GM18520 (cell line): ENCODE measurements at regions not wholly inside any gene's neighbourhood (a gene's known extent, or its start where the extent isn't known, plus 50 kb on each side); places are given as distances from the start of the nearest gene placed in this dataset.
"Not testable (repeated sequence)": the region's sequence is repeated elsewhere in the genome, so short reads cannot be mapped to it uniquely, and the experiment has no call there.

Experiments
- ATAC-seq: cut with Tn5 transposase; IDR thresholded peaks from one replicate; pipeline ENCODE4 v1.9.1; 2021; ENCODE audit not compliant: unreplicated experiment

- ATAC-seq: no peak
Measured at GRCh38 chr5:103706939-103707682, 144.5 kb upstream of the NUDT12 start.

- ATAC-seq: no peak
Measured at GRCh38 chr5:103703617-103704016, 141.0 kb upstream of the NUDT12 start.

GRCh38 chr5:103693517-103693916 lies 130.9 kb upstream of the NUDT12 start:
- ATAC-seq: no peak

- no peak for ATAC-seq
Measured at GRCh38 chr5:103690676-103691075, 128.1 kb upstream of the NUDT12 start.

GRCh38 chr5:103679873-103680272 lies 117.3 kb upstream of the NUDT12 start:
- no peak for ATAC-seq

- ATAC-seq: not testable (repeated sequence)
Measured at GRCh38 chr5:103676198-103676597, 113.6 kb upstream of the NUDT12 start.

- no peak for ATAC-seq
Measured at GRCh38 chr5:103674739-103675138, 112.2 kb upstream of the NUDT12 start.

GRCh38 chr5:103674251-103674650 lies 111.7 kb upstream of the NUDT12 start:
- ATAC-seq: no peak

- ATAC-seq: no peak
Measured at GRCh38 chr5:103669615-103670014, 107.0 kb upstream of the NUDT12 start.

GRCh38 chr5:103668281-103668680 lies 105.7 kb upstream of the NUDT12 start:
- ATAC-seq: no peak

GRCh38 chr5:103667068-103667467 lies 104.5 kb upstream of the NUDT12 start:
- no peak for ATAC-seq

GRCh38 chr5:103657301-103657700 lies 94.7 kb upstream of the NUDT12 start:
- no peak for ATAC-seq

GRCh38 chr5:103648086-103648485 lies 85.5 kb upstream of the NUDT12 start:
- no peak for ATAC-seq

GRCh38 chr5:103646698-103647614 lies 84.4 kb upstream of the NUDT12 start:
- no peak for ATAC-seq

GRCh38 chr5:103645816-103646215 lies 83.2 kb upstream of the NUDT12 start:
- no peak for ATAC-seq

- ATAC-seq: no peak
Measured at GRCh38 chr5:103638979-103639378, 76.4 kb upstream of the NUDT12 start.

GRCh38 chr5:103624675-103625074 lies 62.1 kb upstream of the NUDT12 start:
- no peak for ATAC-seq

- no peak for ATAC-seq
Measured at GRCh38 chr5:103624035-103624480, 61.5 kb upstream of the NUDT12 start.

- no peak for ATAC-seq
Measured at GRCh38 chr5:103623425-103623824, 60.8 kb upstream of the NUDT12 start.

- ATAC-seq: no peak
Measured at GRCh38 chr5:103621548-103621930, 59.0 kb upstream of the NUDT12 start.

GRCh38 chr5:103620851-103621547 lies 58.4 kb upstream of the NUDT12 start:
- ATAC-seq: no peak
